PC-9 (cell line): ENCODE measurements at regions not wholly inside any gene's neighbourhood (a gene's known extent, or its start where the extent isn't known, plus 50 kb on each side); places are given as distances from the start of the nearest gene placed in this dataset.

Experiments
- BruUV-seq: library from RNA; stranded (reverse); fragments of 400-500 nt; replicated peaks from 2 replicates; lab custom pipeline; 2021; lab: Mats Ljungman, UMichigan
- CTCF ChIA-PET: fragments of 300-600 bp; sonication (Branson Sonifier 250); formaldehyde crosslinking; loops from one replicate; lab custom pipeline; 2022; ENCODE audit warnings: antibody characterized with exemption; lab: Charles Lee
- POLR2A ChIA-PET: fragments of 300-600 bp; sonication (Branson Sonifier 250); formaldehyde crosslinking; loops from one replicate; lab custom pipeline; 2022; ENCODE audit warnings: antibody characterized with exemption; ENCODE audit not compliant: unreplicated experiment; lab: Charles Lee
- DNase-seq, 2 experiments: peaks; one replicate each; pipeline versions ENCODE4 v3.0.0 to v3.0.0-alpha.2; 2015 to 2022; ENCODE audit warnings: mixed read lengths in 1 of 2
- H2AFZ ChIP-seq: fragments of 200-600 bp; sonication (generic); 2 replicates; pipeline ENCODE4 v1.8.1; 2017; ENCODE audit warnings: antibody characterized with exemption
- H3F3A ChIP-seq: fragments of 200-600 bp; sonication (generic); 2 replicates; pipeline ENCODE4 v1.8.1; 2017; ENCODE audit warnings: antibody characterized with exemption, mild to moderate bottlenecking, low read depth; ENCODE audit not compliant: insufficient read depth
- H3K27ac ChIP-seq: fragments of 200-600 bp; sonication (generic); 2 replicates; pipeline ENCODE4 v1.6.1; 2016; ENCODE audit warnings: mixed run types
- H3K27me3 ChIP-seq: fragments of 200-600 bp; sonication (generic); 2 replicates; pipeline ENCODE4 v1.6.1; 2016; ENCODE audit warnings: low read depth, mixed run types; ENCODE audit not compliant: insufficient read depth
- H3K36me3 ChIP-seq: fragments of 200-600 bp; sonication (generic); 2 replicates; pipeline ENCODE4 v1.6.1; 2016; ENCODE audit warnings: low read depth, mixed run types
- H3K4me1 ChIP-seq: fragments of 200-600 bp; sonication (generic); replicated peaks from 2 replicates; pipeline ENCODE4 v1.6.1; 2016; ENCODE audit warnings: mixed run types; ENCODE audit not compliant: insufficient read depth
- H3K4me2 ChIP-seq: fragments of 200-600 bp; sonication (generic); 2 replicates; pipeline ENCODE4 v1.6.1; 2017; ENCODE audit warnings: mixed run types
- H3K4me3 ChIP-seq: fragments of 200-600 bp; sonication (generic); 2 replicates; pipeline ENCODE4 v1.6.1; 2016; ENCODE audit warnings: mixed run types
- H3K79me2 ChIP-seq: fragments of 200-600 bp; sonication (generic); 2 replicates; pipeline ENCODE4 v1.6.1; 2017; ENCODE audit warnings: low read depth, mixed run types
- H3K9me2 ChIP-seq: fragments of 200-600 bp; sonication (generic); 2 replicates; pipeline ENCODE4 v1.8.1; 2017; ENCODE audit warnings: mild to moderate bottlenecking; ENCODE audit not compliant: insufficient read depth
- H3K9me3 ChIP-seq: fragments of 200-600 bp; sonication (generic); 2 replicates; pipeline ENCODE4 v1.8.1; 2016; ENCODE audit warnings: low read depth; ENCODE audit not compliant: insufficient read depth
- H4K20me1 ChIP-seq: fragments of 200-600 bp; sonication (generic); 2 replicates; pipeline ENCODE4 v1.8.1; 2017; ENCODE audit not compliant: insufficient read depth
- CTCF ChIP-seq: fragments of 200-600 bp; sonication (generic); conservative IDR thresholded peaks from 2 replicates; pipeline ENCODE4 v1.6.1; 2017; ENCODE audit warnings: mixed run types, antibody characterized with exemption, mild to moderate bottlenecking, moderate library complexity
- EZH2 ChIP-seq: fragments of 200-600 bp; sonication (generic); IDR thresholded peaks from 2 replicates; pipeline ENCODE4 v1.8.0; 2017; ENCODE audit warnings: antibody characterized with exemption, low read depth
- intact Hi-C: fragments of 100-400 bp; cut with micrococcal nuclease; formaldehyde crosslinking; loops from one replicate; pipeline ENCODE4 v1.10.0; 2022; ENCODE audit not compliant: unreplicated experiment

DNA sequence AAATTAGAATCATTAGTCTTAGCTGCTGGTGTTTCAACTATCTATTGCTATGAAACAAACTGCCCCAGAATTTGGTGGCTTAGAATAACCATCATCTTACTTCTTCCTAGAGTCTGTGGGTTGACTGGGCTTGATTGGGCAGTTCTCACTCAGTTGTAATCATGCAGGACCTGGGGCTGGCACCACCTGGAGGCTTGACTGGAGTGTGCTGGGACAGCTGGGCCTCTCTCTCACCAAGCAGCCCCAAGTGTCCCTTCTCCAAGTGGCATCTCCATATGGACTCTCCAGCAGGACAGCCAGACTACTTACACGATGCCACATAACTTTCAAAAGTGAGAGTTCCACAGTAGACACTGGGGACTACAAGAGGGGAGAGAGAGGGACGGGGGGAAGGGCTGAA lies 140.3 kb upstream of the ATP1B1 start:
- CTCF ChIA-PET, result no interaction called here

GRCh38 chr1:168966636-168967035 lies 139.9 kb upstream of the ATP1B1 start:
- Histone ChIP-seq H4K20me1 (no peaks in the 10 kb centered on the region), H3K4me2 (no peak overlapping the region), H3K9me3 (no peaks in the 10 kb centered on the region), H3K27ac (no peak overlapping the region), H3K9me2 (no peaks in the 10 kb centered on the region), H2AFZ (no peak overlapping the region), H3F3A (no peaks in the 10 kb centered on the region), H3K4me3 (no peak overlapping the region), H3K79me2 (no peaks in the 10 kb centered on the region), H3K36me3 (no peaks in the 10 kb centered on the region), H3K27me3 (no peaks in the 10 kb centered on the region), H3K4me1 (no peaks in the 10 kb centered on the region)
- POLR2A ChIA-PET, result no interaction called here
- DNase-seq, result peak in 1 of 2 experiments; percentile 21
- no TSS peak for BruUV-seq
- CTCF ChIA-PET, result no interaction called here
- intact Hi-C loops, result no loop called here
- TF ChIP-seq EZH2 (no peak), CTCF (no peak)

More for the DNA sequence above, 140.3 kb upstream of the ATP1B1 start:
- Histone ChIP-seq H3K27ac (no peak overlapping the region), H3K36me3 (no peaks in the 10 kb centered on the region), H4K20me1 (no peaks in the 10 kb centered on the region), H3K27me3 (no peaks in the 10 kb centered on the region), H3K9me2 (no peaks in the 10 kb centered on the region), H3K4me2 (no peak overlapping the region), H3K79me2 (no peaks in the 10 kb centered on the region), H2AFZ (no peak overlapping the region), H3K9me3 (no peaks in the 10 kb centered on the region), H3F3A (no peaks in the 10 kb centered on the region), H3K4me1 (no peaks in the 10 kb centered on the region), H3K4me3 (no peak overlapping the region)
- no peak for DNase-seq
- no TSS peak for BruUV-seq
- POLR2A ChIA-PET, result no interaction called here
- intact Hi-C loops, result no loop called here
- TF ChIP-seq CTCF, result no peak
- TF ChIP-seq EZH2, result no peak

DNA sequence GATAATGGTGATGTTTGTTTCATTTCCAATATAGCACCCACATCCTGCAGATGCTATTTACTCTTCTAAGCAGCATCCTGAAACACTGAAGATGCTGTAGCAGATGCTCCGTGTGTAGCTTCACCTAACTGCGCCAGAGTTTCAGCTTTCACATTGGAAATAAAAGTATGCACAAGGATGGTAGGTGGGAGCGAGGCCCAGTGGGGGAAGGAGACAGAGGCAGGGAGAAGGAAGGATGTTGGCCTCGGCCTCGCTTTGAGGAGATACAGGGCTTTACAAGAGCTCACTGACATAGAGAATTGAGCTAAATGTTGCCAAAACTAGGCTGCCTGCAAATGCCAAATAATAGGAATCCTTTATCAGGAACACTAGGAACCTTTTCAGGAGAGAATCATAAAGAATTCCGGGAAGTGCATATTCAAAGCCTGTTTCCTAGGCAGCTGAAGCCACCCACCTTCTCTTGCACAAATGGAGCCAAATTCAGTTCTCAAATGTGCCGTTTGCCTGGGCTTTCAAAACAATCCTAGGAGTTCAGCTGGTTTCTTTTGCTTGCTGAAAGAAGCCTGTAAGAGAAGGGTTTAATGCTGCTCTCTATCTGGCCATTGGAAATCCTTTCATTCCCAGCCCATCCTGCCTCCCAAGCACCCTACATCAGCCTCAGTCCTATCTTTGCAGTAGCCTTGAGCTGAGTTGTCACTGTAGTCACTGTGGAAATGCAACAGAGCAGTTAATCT lies 135.4 kb upstream of the ATP1B1 start:
- intact Hi-C loops, result loop anchor here (10.0 kb wide), 1 partner anchor 134 kb away; the partner anchor contains the start of gene ATP1B1

More for the DNA sequence above, 135.4 kb upstream of the ATP1B1 start:
- Histone ChIP-seq H3K4me2 (no peak overlapping the region), H3K4me3 (no peak overlapping the region), H3K27me3 (no peaks in the 10 kb centered on the region), H3K4me1 (peaks cover 8% of the 10 kb centered on the region; the same call in 1 of the 2 replicates), H3K9me2 (no peaks in the 10 kb centered on the region), H3K9me3 (no peaks in the 10 kb centered on the region), H2AFZ (no peak overlapping the region), H3K36me3 (no peaks in the 10 kb centered on the region), H4K20me1 (no peaks in the 10 kb centered on the region), H3K79me2 (no peaks in the 10 kb centered on the region), H3K27ac (no peak overlapping the region), H3F3A (no peaks in the 10 kb centered on the region)
- BruUV-seq, result no TSS peak
- no peak for TF ChIP-seq EZH2
- no peak for TF ChIP-seq CTCF
- no peak for DNase-seq
- POLR2A ChIA-PET, result no interaction called here
- CTCF ChIA-PET, result interaction anchor here (0.7 kb wide), 1 partner anchor 147 kb away, joined by 3 read pairs; no protein-coding TSS in a partner anchor
